ENCODE measurements at regions not wholly inside any gene's neighbourhood (a gene's known extent, or its start where the extent isn't known, plus 50 kb on each side); places are given as distances from the start of the nearest gene placed in this dataset.
"Not testable (repeated sequence)": the region's sequence is repeated elsewhere in the genome, so short reads cannot be mapped to it uniquely, and the experiment has no call there.

GRCh38 chr18:14948163-14948540 is 200.2 kb downstream of the ANKRD30B start:
- DNase-seq: no peak
- no peak overlapping the region for H3K4me3 ChIP-seq
- WGBS, 3 donors: 41 to 47% (median 44%) methylated on average over 3 of the region's 3 CpGs
- no peaks in the 10 kb centered on the region for H3K9me3 ChIP-seq
- intact Hi-C loops (cut with DNase I): no loop called here
- no peak overlapping the region for H3K27ac ChIP-seq
- TF ChIP-seq POLR2A (IDR thresholded peaks at IDR 0.05) (no peak), CTCF (IDR thresholded peaks at IDR 0.05) (no peak), EP300 (IDR thresholded peaks at IDR 0.05) (no peak)
- no peaks in the 10 kb centered on the region for H3K27me3 ChIP-seq
- H3K4me1 ChIP-seq (ENCODE audit: insufficient read depth): no peaks in the 10 kb centered on the region
- H3K36me3 ChIP-seq: no peaks in the 10 kb centered on the region

- DNase-seq: no peak
- H3K4me1 ChIP-seq (ENCODE audit: insufficient read depth): no peaks in the 10 kb centered on the region
- no peaks in the 10 kb centered on the region for H3K27me3 ChIP-seq
- H3K27ac ChIP-seq: no peak overlapping the region
- no peaks in the 10 kb centered on the region for H3K36me3 ChIP-seq
- 44 to 63% (median 53%) methylated on average over 9 of the region's 9 CpGs for WGBS, 3 donors
- intact Hi-C loops (cut with DNase I): no loop called here
- TF ChIP-seq EP300 (IDR thresholded peaks at IDR 0.05): no peak
- TF ChIP-seq CTCF (IDR thresholded peaks at IDR 0.05): no peak
- TF ChIP-seq POLR2A (IDR thresholded peaks at IDR 0.05): no peak
- no peaks in the 10 kb centered on the region for H3K9me3 ChIP-seq
- H3K4me3 ChIP-seq: no peak overlapping the region
These were observed 202.1 kb downstream of the ANKRD30B start for GRCh38 chr18:14949800-14950664.

GRCh38 chr18:14952444-14953077 is 204.6 kb downstream of the ANKRD30B start:
- H3K4me1 ChIP-seq (ENCODE audit: insufficient read depth); H3K27ac ChIP-seq; H3K27me3 ChIP-seq; H3K4me3 ChIP-seq; H3K9me3 ChIP-seq; DNase-seq; H3K36me3 ChIP-seq; intact Hi-C loops (cut with DNase I): not testable (repeated sequence)
- WGBS, 3 donors: 68 to 73% (median 69%) methylated on average over 2 of the region's 2 CpGs

GRCh38 chr18:14958701-14959100 is 210.7 kb downstream of the ANKRD30B start:
- no peaks in the 10 kb centered on the region for H3K27me3 ChIP-seq
- H3K4me1 ChIP-seq (ENCODE audit: insufficient read depth): no peaks in the 10 kb centered on the region
- H3K36me3 ChIP-seq: no peaks in the 10 kb centered on the region
- H3K4me3 ChIP-seq: no peak overlapping the region
- WGBS, 3 donors: 56 to 62% (median 56%) methylated on average over 3 of the region's 3 CpGs
- no peak for DNase-seq
- TF ChIP-seq EP300 (IDR thresholded peaks at IDR 0.05): no peak
- TF ChIP-seq POLR2A (IDR thresholded peaks at IDR 0.05): no peak
- TF ChIP-seq CTCF (IDR thresholded peaks at IDR 0.05): no peak
- intact Hi-C loops (cut with DNase I): no loop called here
- H3K27ac ChIP-seq: no peak overlapping the region
- H3K9me3 ChIP-seq: no peaks in the 10 kb centered on the region

GRCh38 chr18:14959550-14959949 is 211.6 kb downstream of the ANKRD30B start:
- 76 to 83% (median 82%) methylated on average over 10 of the region's 10 CpGs for WGBS, 3 donors
- no peak for TF ChIP-seq CTCF (IDR thresholded peaks at IDR 0.05)
- no peak for TF ChIP-seq POLR2A (IDR thresholded peaks at IDR 0.05)
- TF ChIP-seq EP300 (IDR thresholded peaks at IDR 0.05): no peak

More at GRCh38 chr18:14959550-14959949, 211.6 kb downstream of the ANKRD30B start:
- Histone ChIP-seq H3K27ac (no peak overlapping the region), H3K4me1 (ENCODE audit: insufficient read depth) (no peaks in the 10 kb centered on the region), H3K27me3 (no peaks in the 10 kb centered on the region), H3K36me3 (no peaks in the 10 kb centered on the region), H3K4me3 (no peak overlapping the region), H3K9me3 (no peaks in the 10 kb centered on the region)
- intact Hi-C loops (cut with DNase I): no loop called here
- DNase-seq: no peak

Measured in ovary (tissue), 7 donors.